GM12873 (cell line): ENCODE measurements at regions not wholly inside any gene's neighbourhood (a gene's known extent, or its start where the extent isn't known, plus 50 kb on each side); places are given as distances from the start of the nearest gene placed in this dataset.

Source experiments
- CTCF ChIP-seq: IDR thresholded peaks from 2 replicates; pipeline ENCODE4 v1.5.1; 2012; ENCODE audit warnings: low read depth, mild to moderate bottlenecking, moderate library complexity, low read length, control low read depth; ENCODE audit not compliant: insufficient read depth; ENCODE audit errors: missing control alignments

- TF ChIP-seq CTCF, result no peak
Measured at GRCh38 chr10:113488186-113488585, 64.7 kb upstream of the HABP2 start.

DNA sequence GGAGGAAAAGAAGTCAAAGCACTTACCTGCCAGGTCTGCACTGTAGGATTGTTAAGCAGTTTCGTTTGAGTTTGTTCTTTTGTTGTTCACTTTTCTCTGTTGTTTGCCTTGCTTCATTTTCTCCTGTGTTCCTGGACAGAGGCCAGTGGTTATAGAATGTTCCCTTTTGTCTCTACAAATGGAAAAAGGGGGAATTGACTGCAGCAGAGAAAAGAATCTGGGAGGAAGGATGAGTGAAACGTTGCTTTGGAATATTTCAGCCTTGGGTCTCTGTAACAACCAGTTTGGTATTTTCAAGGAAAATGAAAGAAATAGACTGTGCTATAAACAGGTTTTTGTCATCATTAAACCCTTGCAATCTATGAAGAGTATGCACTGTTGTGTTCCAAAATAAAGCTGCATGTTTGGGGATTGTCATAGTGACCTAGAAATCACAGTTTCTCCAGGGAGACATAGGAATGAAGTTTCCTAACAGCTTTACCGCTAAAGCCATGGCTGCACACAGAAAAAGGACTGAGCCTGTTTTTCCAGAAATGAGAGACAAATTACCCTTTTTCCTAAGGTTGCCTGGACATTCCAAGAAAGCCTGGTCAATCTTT, 60.8 kb upstream of the HABP2 start:
- no peak for TF ChIP-seq CTCF

GRCh38 chr10:113493195-113493594, 59.7 kb upstream of the HABP2 start:
- no peak for TF ChIP-seq CTCF

DNA sequence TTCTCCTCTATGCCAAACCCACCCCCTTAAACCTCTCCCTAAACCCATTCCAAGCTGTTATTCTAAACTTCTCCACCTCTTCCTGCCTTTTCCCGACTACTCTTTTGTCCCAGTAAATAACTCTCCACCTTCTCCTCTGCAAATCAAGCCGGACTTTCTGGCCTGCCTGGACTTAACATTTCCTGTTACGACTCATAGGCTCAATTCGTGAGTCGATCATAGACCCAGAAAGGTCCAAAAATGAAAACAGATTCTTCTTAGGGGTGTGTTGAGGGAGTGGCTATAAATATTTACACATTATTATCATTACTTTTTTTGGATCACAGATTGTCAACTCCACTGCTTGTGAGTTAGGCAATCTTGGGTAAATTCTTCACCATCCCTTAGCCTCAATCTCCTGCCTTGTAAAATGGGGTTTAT, 59.0 kb upstream of the HABP2 start:
- TF ChIP-seq CTCF, result no peak

GRCh38 chr10:113494761-113495160, 58.1 kb upstream of the HABP2 start:
- no peak for TF ChIP-seq CTCF

GRCh38 chr10:113495553-113495952, 57.3 kb upstream of the HABP2 start:
- no peak for TF ChIP-seq CTCF

DNA sequence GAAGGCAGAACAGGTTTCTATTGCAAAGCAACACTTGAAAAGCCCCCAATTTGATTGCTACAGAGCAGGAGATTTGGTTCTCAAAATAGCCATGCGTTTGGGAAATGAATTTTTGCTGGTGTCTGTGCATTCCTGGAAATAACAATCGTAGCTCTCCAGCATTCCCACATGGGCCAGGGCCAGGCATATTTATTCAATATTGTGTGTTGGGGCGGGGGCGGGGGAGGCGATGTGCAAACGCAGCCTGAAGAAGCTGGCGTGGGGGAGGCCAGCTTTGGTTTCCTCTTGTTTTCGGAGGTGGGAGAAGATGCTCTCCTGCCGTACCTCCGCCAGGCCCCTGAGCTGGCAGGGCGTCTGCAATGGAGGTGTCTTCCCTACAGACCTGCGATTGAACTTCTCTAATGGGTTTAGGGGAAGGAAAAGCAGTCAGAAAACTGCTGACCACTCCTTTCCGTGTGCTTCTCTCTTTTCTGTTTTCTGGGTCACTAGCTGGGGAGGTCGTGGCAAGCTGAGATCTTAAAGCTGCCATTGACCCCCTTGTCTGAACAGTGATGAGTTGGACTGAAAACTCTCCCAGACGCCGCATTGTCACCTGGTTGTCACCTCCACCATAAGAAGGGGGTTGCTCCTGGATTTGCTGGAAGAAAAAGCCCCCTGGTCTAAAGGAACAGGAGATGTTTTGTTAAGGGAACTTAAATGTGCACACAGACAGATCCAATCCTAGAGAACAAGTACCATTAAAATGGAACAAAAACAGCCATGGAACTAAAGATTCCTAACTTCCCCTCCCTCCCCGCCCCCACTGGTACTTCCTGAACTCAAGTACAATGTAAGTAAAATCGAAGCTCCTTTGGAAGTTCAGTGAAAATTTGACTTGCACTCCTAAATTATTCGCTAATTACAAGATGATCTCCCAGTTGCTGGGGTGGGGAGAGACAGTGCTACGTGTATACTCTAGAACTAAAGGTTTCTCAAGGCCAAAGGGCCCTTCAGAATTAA, 56.4 kb upstream of the HABP2 start:
- TF ChIP-seq CTCF, result no peak
